HFF-Myc (cell line): ENCODE measurements at regions not wholly inside any gene's neighbourhood (a gene's known extent, or its start where the extent isn't known, plus 50 kb on each side); places are given as distances from the start of the nearest gene placed in this dataset.
"Not testable (repeated sequence)": the region's sequence is repeated elsewhere in the genome, so short reads cannot be mapped to it uniquely, and the experiment has no call there.

ENCODE experiments used
- DNase-seq: peaks from one replicate; pipeline ENCODE4 v3.0.0-alpha.2; 2011; ENCODE audit warnings: low read depth; ENCODE audit errors: extremely low read depth
- H3K4me3 ChIP-seq: replicated peaks from 2 replicates; pipeline ENCODE4 v1.5.1; 2011; ENCODE audit warnings: low read depth, mild to moderate bottlenecking, control low read depth, low read length
- TF ChIP-seq, protein P1 (sequence below): IDR thresholded peaks from 2 replicates; pipeline ENCODE4 v1.5.1; 2012; ENCODE audit warnings: mild to moderate bottlenecking, low read depth, low read length, control low read depth; ENCODE audit errors: missing control alignments

DNA sequence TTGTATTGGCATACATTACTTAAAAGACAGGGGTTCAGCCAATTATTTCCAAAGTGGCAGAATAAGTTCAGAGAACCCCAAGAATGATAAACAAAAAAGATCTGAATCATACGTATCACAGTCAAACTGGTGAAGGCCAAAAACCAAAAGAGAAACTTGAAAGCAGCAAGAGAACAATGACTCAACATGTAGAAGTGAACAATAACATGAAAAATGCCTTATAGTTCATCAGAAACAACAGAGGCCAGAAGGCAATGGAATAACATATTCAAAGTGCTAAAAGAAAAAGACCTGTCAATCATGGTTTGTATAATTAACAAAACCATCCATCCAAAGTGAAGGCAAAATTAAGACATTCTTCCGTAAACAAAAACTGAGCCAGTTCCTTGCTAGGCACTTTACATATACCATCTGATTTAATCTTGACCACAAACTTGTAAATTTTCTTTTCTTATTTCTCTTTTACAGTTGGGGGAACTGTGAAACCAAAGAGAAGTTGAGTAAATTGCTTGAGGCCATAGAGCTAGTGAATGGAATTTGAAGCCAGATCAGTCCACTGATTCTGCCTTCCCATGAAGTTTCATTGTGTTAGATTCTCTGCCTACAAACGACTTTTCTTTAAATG, 232.1 kb upstream of the SEL1L start:
- TF ChIP-seq, protein P1, sequence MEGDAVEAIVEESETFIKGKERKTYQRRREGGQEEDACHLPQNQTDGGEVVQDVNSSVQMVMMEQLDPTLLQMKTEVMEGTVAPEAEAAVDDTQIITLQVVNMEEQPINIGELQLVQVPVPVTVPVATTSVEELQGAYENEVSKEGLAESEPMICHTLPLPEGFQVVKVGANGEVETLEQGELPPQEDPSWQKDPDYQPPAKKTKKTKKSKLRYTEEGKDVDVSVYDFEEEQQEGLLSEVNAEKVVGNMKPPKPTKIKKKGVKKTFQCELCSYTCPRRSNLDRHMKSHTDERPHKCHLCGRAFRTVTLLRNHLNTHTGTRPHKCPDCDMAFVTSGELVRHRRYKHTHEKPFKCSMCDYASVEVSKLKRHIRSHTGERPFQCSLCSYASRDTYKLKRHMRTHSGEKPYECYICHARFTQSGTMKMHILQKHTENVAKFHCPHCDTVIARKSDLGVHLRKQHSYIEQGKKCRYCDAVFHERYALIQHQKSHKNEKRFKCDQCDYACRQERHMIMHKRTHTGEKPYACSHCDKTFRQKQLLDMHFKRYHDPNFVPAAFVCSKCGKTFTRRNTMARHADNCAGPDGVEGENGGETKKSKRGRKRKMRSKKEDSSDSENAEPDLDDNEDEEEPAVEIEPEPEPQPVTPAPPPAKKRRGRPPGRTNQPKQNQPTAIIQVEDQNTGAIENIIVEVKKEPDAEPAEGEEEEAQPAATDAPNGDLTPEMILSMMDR = no peak
- DNase-seq = no peak
- no peak overlapping the region for H3K4me3 ChIP-seq

DNA sequence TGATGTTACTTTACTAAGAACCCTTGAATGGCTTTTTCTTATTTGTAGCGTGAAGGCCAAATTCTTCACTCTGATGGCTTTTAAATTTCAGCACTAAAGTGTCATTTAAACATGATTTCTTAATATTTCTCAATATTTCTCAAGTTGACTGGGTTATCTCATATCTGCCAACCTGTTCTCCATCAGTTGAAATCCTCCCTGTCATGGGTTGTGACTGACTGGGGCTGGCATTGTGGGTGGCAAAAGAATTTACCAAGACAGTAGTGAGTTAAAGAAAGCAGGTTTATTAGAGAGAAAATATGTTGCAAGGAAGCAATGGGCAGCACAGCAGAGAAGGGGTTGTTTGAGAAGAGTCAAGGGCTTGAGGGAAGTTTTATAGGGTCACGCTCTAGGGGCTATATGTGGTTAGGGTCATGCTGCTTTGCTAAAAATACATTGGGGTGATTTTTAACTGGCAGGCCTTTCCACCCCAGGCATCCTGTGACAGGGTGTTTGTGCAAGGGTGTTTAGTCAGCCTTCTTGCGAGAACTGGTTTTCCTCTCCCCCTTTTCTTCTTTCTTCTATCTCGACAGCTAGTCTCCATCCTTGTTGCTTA, 232.8 kb upstream of the SEL1L start:
- no peak overlapping the region for H3K4me3 ChIP-seq
- DNase-seq = no peak
- TF ChIP-seq, protein P1 = no peak

DNA sequence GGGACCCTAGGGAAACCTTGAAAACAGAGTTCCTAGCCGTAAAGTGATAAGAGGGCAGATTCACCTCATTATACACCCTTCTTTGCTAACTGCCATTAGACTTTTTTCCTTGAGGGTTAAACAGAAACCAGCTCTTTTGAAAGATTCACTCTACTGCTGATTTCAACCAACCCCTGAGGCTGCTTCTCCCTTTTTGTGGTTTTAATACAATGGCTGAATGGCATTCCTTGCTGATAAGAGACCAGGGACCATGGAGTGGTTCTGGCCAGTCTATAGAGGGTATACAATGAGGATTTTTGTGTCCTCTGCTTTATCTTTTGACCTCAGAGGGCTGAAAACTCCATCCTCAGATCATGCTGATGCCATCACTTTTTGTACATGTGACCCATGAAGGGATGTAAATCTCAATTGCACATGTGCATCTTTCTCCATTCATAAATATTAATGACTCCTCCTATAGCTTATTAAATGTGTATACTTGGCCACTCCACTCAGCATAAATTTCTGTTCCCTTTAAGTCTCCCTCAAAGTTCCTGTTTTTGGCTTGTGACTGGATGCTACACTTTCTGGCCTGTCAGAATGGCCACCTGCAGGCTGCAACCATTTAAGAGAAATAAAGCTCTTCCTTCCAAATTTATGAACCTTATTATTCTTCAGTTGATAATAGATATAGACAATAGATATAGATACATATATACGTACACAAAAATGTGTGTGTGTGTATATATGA, 233.8 kb upstream of the SEL1L start:
- TF ChIP-seq, protein P1 = no peak
- no peak for DNase-seq
- no peak overlapping the region for H3K4me3 ChIP-seq

DNA sequence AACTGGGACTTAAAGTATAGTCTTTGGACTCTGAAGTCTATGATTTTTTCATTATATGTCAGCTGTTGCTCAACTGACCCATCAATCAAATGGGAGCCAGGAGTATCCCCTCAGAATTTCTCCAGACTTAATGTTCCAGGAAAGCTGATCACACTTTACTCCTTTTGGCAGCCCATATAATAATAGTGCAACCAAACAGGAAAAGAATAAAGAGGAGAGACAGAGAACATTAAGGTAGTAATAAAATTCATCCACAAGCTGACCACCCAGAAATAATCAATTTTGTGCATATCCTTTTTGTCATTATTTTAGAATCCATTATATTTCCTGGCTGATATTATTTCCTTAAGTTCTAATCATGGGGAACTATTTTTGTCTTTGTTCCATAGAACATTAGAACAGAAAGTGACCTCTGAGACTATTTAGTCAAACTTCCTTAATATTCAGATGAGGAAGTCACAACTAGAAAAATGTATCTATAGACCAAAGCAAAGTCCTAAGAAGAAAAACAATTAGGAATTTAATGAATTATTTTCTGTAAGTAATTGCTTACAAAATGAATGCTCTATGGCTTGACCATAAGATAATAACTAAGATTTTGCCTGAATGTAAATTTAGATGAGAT, 238.1 kb upstream of the SEL1L start:
- no peak overlapping the region for H3K4me3 ChIP-seq
- TF ChIP-seq, protein P1 = no peak
- DNase-seq = no peak

DNA sequence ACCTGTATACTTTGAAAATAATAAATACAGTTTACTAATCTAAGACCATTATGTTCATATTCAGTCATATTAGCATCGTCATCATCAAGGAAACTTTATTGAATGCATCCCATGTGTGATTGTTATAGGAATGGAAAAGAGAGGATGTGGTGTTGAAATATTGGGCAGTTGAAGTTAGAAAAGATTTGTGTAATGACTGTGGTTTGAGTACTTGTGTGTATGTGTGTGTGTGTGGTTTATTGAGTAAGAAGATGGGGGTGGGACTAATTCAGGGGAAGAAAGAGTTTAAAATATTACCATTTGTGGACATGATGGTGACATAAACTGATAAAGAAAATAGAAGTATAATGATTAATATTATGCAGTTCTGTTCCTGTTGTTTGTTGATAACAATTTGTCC, 238.7 kb upstream of the SEL1L start:
- no peak for DNase-seq
- TF ChIP-seq, protein P1 = no peak
- H3K4me3 ChIP-seq = no peak overlapping the region

DNA sequence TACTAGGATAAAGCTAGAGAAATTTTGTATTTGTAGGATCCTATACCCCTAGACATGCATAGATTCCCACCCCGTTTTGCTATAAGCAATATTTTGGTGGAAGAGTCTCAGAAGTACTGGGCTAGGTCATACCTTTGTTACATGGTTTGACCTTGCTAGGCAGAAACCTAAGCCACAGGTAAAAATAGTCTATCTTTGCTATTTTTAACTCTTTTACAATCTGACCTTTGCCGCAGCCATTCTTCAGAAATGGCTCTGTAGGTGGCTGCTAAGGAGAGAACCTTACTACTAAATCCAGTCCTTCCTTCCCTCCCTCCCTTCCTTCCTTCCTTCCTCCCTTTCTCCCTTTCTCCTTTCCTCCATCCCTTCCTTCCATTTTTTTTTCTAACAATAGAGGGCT, 242.9 kb upstream of the SEL1L start:
- H3K4me3 ChIP-seq = no peak overlapping the region
- TF ChIP-seq, protein P1 = no peak
- DNase-seq = no peak

DNA sequence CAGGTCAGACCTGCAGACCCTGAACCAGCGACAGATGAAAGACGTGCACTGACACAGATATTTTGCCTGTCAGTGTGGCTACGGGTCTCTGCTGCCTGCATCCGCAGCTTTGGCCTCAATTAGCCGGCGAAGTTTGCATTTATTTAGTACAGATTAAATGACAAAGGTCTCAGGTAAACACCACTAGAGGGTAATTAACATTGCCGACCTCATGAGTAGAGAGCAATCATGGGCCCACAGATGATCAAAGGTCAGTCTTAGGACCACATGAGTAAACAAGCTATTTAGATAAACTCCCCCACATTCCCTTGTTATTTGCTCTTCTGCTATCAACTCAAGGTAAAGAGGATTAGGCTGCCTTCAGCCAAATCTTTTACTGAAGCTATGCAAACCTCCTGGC, 248.1 kb upstream of the SEL1L start:
- DNase-seq = not testable (repeated sequence)

More for the DNA sequence above, 248.1 kb upstream of the SEL1L start:
- not testable (repeated sequence) for H3K4me3 ChIP-seq
